K562 (cell line): ENCODE measurements at regions not wholly inside any gene's neighbourhood (a gene's known extent, or its start where the extent isn't known, plus 50 kb on each side); places are given as distances from the start of the nearest gene placed in this dataset.

Source experiments
- ATAC-seq: fragments of 200-7000 bp; cut with Tn5 transposase; 3 replicates; pipeline ENCODE4 v1.9.1; 2020; ENCODE audit warnings: moderate library complexity
- BruUV-seq: library from RNA; stranded (reverse); fragments of 400-500 nt; replicated peaks from 2 replicates; lab custom pipeline; 2021; lab: Mats Ljungman, UMichigan
- CTCF ChIA-PET: fragments of 300-600 bp; formaldehyde crosslinking; extraction: SDS; loops from one replicate; lab custom pipeline; 2021; ENCODE audit warnings: low intra/inter-chr PET ratio; lab: Yijun Ruan, JAX
- POLR2A ChIA-PET: fragments of 300-600, 350-650 bp; sonication (Branson Sonifier 250); formaldehyde crosslinking; extraction: SDS; loops from one replicate; lab custom pipeline; 2021; ENCODE audit warnings: antibody characterized with exemption, inconsistent platforms; lab: Yijun Ruan, JAX
- DNase-seq, 4 experiments: peaks; one replicate each; pipeline versions ENCODE4 v3.0.0 to v3.0.0-alpha.2; 2011 to 2018; ENCODE audit warnings: low spot score in 3 of 4, mixed read lengths in 3 of 4; ENCODE audit errors: extremely low read depth in 1 of 4
- FAIRE-seq: peaks from 2 replicates; lab custom pipeline; 2011; peaks lifted over from hg19 to GRCh38; lab: Jason Lieb, UNC
- H2AFZ ChIP-seq: 2 replicates; pipeline ENCODE4 v1.6.0; 2011; ENCODE audit warnings: low read depth, low read length, control low read depth, inconsistent platforms
- H3K27ac ChIP-seq: fragments of 200-600 bp; 3 replicates; pipeline ENCODE4 v1.8.0; 2011; ENCODE audit warnings: low read depth, mild to moderate bottlenecking, control low read depth, inconsistent platforms, low read length, moderate library complexity, mixed read lengths; ENCODE audit errors: extremely low read depth
- H3K27me3 ChIP-seq, 2 experiments: fragments of 300-600 bp in 1 of 2; 2 replicates in 1 of 2; 3 replicates in 1 of 2; pipeline versions ENCODE4 v1.6.0 to v1.8.0; 2011; ENCODE audit warnings: inconsistent platforms in 2 of 2, low read length in 2 of 2, mild to moderate bottlenecking in 1 of 2, mixed read lengths in 1 of 2, moderate library complexity in 1 of 2; ENCODE audit not compliant: control insufficient read depth in 2 of 2, insufficient read depth in 2 of 2
- H3K36me3 ChIP-seq: fragments of 300-600 bp; 3 replicates; pipeline ENCODE4 v1.8.0; 2011; ENCODE audit warnings: mild to moderate bottlenecking, low read length, inconsistent platforms; ENCODE audit not compliant: control insufficient read depth, insufficient read depth
- H3K4me1 ChIP-seq, 2 experiments: fragments of 200-600 bp in 1 of 2; replicated peaks in 1 of 2; 2 replicates in 1 of 2; 3 replicates in 1 of 2; pipeline versions ENCODE4 v1.5.1 to v1.8.0; 2011; ENCODE audit warnings: inconsistent platforms in 2 of 2, low read length in 2 of 2, mild to moderate bottlenecking in 1 of 2, mixed read lengths in 1 of 2, moderate library complexity in 1 of 2; ENCODE audit not compliant: control insufficient read depth in 2 of 2, insufficient read depth in 2 of 2
- H3K4me2 ChIP-seq: 2 replicates; pipeline ENCODE4 v1.6.1; 2011; ENCODE audit warnings: low read length, control low read depth, inconsistent platforms, mixed read lengths; ENCODE audit not compliant: insufficient read depth
- H3K4me3 ChIP-seq: fragments of 200-600 bp; sonication (generic), shearing (Covaris generic); 2 replicates; pipeline ENCODE4 v1.5.1; 2016; ENCODE audit warnings: control low read depth, inconsistent platforms
- H3K79me2 ChIP-seq: fragments of 200-600 bp; 3 replicates; pipeline ENCODE4 v1.8.0; 2011; ENCODE audit warnings: low read length, inconsistent platforms; ENCODE audit not compliant: control insufficient read depth, insufficient read depth
- H3K9ac ChIP-seq, 2 experiments: 2 replicates each; pipeline versions ENCODE4 v1.6.0 to v1.6.1; 2011; ENCODE audit warnings: low read depth in 2 of 2, low read length in 2 of 2, control low read depth in 1 of 2, inconsistent platforms in 1 of 2, mild to moderate bottlenecking in 1 of 2, mixed read lengths in 1 of 2; ENCODE audit not compliant: insufficient read depth in 1 of 2
- H3K9me1 ChIP-seq: one replicate; pipeline ENCODE4 v1.6.0; 2011; ENCODE audit warnings: inconsistent platforms, mild to moderate bottlenecking, low read length, moderate library complexity; ENCODE audit not compliant: control insufficient read depth, insufficient read depth
- H3K9me3 ChIP-seq: replicated peaks from 2 replicates; pipeline ENCODE4 v1.5.1; 2011; ENCODE audit warnings: low read depth, low read length, inconsistent platforms; ENCODE audit not compliant: control insufficient read depth, insufficient read depth
- H4K20me1 ChIP-seq: replicated peaks from 2 replicates; pipeline ENCODE4 v1.6.1; 2011; ENCODE audit warnings: low read length, inconsistent platforms, mixed read lengths; ENCODE audit not compliant: control insufficient read depth, insufficient read depth
- CBX1 ChIP-seq: sonication (generic); IDR thresholded peaks from 2 replicates; pipeline ENCODE4 v1.6.1; 2016; ENCODE audit warnings: antibody characterized with exemption, low read depth, mild to moderate bottlenecking
- COPS2 ChIP-seq: fragments of 450-650 bp; conservative IDR thresholded peaks from 2 replicates; pipeline ENCODE4 v1.6.1; 2016; ENCODE audit warnings: mild to moderate bottlenecking, moderate library complexity
- CTBP1 ChIP-seq: fragments of 450-650 bp; IDR thresholded peaks from 2 replicates; pipeline ENCODE4 v1.6.1; 2016; ENCODE audit warnings: borderline replicate concordance
- E2F3 ChIP-seq: fragments of 250-450 bp; sonication (Bioruptor Pico); IDR thresholded peaks from 2 replicates; pipeline ENCODE4 v1.4.0; 2020; ENCODE audit warnings: mild to moderate bottlenecking
- ETV1 ChIP-seq: fragments of 450-650 bp; conservative IDR thresholded peaks from 2 replicates; pipeline ENCODE4 v1.6.1; 2016; ENCODE audit warnings: missing genetic modification characterization, control low read depth, low read depth, missing compliant biosample characterization
- ETV6 ChIP-seq, 3 experiments: fragments of 150-350 bp in 1 of 3; sonication (generic) in 1 of 3; formaldehyde crosslinking in 1 of 3; IDR thresholded peaks; 2 replicates each; pipeline versions ENCODE4 v1.6.1 to v1.8.0; 2014 to 2022; ENCODE audit warnings: borderline replicate concordance in 2 of 3, low read depth in 2 of 3, antibody characterized with exemption in 1 of 3, low read length in 1 of 3, mild to moderate bottlenecking in 1 of 3, missing genetic modification reagents in 1 of 3
- MCM5 ChIP-seq: fragments of 450-650 bp; IDR thresholded peaks from 2 replicates; pipeline ENCODE4 v1.6.1; 2016; ENCODE audit warnings: low read depth
- NELFE ChIP-seq: IDR thresholded peaks from 2 replicates; pipeline ENCODE4 v1.6.1; 2011; ENCODE audit warnings: mild to moderate bottlenecking; ENCODE audit not compliant: insufficient read depth, insufficient read length
- PYGO2 ChIP-seq: fragments of 450-650 bp; IDR thresholded peaks from 2 replicates; pipeline ENCODE4 v1.6.1; 2016; ENCODE audit warnings: mild to moderate bottlenecking, missing genetic modification characterization, moderate library complexity, missing compliant biosample characterization
- SMAD2 ChIP-seq: fragments of 150-350 bp; IDR thresholded peaks from 2 replicates; pipeline ENCODE4 v1.6.1; 2014; ENCODE audit warnings: low read depth, mild to moderate bottlenecking, low read length
- SNRNP70 ChIP-seq: fragments of 200-400 bp; formaldehyde crosslinking; optimal IDR thresholded peaks from 2 replicates; pipeline ENCODE3; 2017; ENCODE audit warnings: low read depth, low read length
- ZNF3 ChIP-seq: fragments of 250-450 bp; sonication (Bioruptor Pico); IDR thresholded peaks from 2 replicates; pipeline ENCODE4 v1.5.0; 2021; ENCODE audit warnings: mild to moderate bottlenecking, moderate library complexity
- ZNF696 ChIP-seq: fragments of 250-450 bp; sonication (Bioruptor Pico); conservative IDR thresholded peaks from 2 replicates; pipeline ENCODE4 v1.4.0; 2020; ENCODE audit warnings: mild to moderate bottlenecking, moderate library complexity
- WGBS: fragments of 100-300 bp; shearing (Covaris generic); methylation state at CpG from one replicate; pipeline ENCODE4 v1.1.6; 2016; ENCODE audit warnings: low coverage, mixed read lengths; ENCODE audit not compliant: insufficient coverage; ENCODE audit errors: missing lambda C conversion rate; 5-methylcytosine and 5-hydroxymethylcytosine counted together
- in situ Hi-C: fragments of 300-500 bp; cut with MboI; formaldehyde crosslinking; loops from 4 replicates; pipeline ENCODE4 v1.15.0; 2018; ENCODE audit warnings: inconsistent platforms, mixed read lengths
- intact Hi-C: fragments of 100-400 bp; cut with micrococcal nuclease; formaldehyde crosslinking; loops from 2 replicates; pipeline ENCODE4 v1.14.2; 2022
- TF ChIP-seq, protein P1 (sequence below): fragments of 450-650 bp; IDR thresholded peaks from 2 replicates; pipeline ENCODE4 v1.6.1; 2016; ENCODE audit warnings: antibody characterized with exemption
- TF ChIP-seq, protein P2 (sequence below): fragments of 200-800 bp; sonication (Bioruptor generic); IDR thresholded peaks from 2 replicates; pipeline ENCODE4 v1.6.1; 2016; ENCODE audit warnings: missing genetic modification characterization, missing compliant biosample characterization
- TF ChIP-seq, protein P3 (sequence below): fragments of 450-650 bp; IDR thresholded peaks from 2 replicates; pipeline ENCODE4 v1.7.0; 2016; ENCODE audit warnings: borderline replicate concordance

DNA sequence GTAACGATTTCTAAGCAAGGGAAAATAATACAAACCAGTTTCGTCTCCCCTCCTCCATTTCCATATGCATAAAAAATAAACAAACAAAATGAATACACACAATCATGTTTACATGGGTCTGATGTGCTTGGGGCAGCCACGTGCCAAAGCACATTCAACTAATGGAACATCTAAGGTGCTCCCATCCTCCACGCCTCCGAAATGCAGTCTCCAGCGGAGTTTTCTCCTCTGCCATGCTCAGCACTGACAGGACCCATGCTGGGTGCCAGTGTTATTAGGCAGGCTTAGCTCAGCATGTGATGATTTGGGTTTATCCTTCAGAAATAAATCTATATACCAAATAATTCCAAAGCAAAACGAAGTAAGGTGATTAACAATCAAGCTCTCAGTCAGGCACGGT is 337.3 kb upstream of the ATP10A start:
- CTCF ChIA-PET = no interaction called here
- TF ChIP-seq ETV1 (tag) (no peak), ETV6 (IDR thresholded peaks at IDR 0.05; ENCODE audit: borderline replicate concordance in 1 of 2, low read depth in 2 of 2, low read length in 1 of 2) (no peak), ETV6 (CRISPR knock-in tag; IDR thresholded peaks at IDR 0.05; ENCODE audit: borderline replicate concordance) (no peak), SNRNP70 (no peak), PYGO2 (tag) (no peak), COPS2 (no peak), ZNF3 (no peak), E2F3 (CRISPR knock-in tag) (no peak), NELFE (no peak), CTBP1 (no peak), ZNF696 (CRISPR knock-in tag) (no peak), SMAD2 (no peak), MCM5 (no peak), CBX1 (no peak)
- TF ChIP-seq, protein P1, sequence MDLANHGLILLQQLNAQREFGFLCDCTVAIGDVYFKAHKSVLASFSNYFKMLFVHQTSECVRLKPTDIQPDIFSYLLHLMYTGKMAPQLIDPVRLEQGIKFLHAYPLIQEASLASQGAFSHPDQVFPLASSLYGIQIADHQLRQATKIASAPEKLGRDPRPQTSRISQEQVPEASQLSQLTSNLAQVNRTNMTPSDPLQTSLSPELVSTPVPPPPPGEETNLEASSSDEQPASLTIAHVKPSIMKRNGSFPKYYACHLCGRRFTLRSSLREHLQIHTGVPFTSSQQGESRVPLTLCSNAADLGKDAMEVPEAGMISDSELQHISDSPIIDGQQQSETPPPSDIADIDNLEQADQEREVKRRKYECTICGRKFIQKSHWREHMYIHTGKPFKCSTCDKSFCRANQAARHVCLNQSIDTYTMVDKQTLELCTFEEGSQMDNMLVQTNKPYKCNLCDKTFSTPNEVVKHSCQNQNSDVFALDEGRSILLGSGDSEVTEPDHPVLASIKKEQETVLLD = no peak
- TF ChIP-seq, protein P2, sequence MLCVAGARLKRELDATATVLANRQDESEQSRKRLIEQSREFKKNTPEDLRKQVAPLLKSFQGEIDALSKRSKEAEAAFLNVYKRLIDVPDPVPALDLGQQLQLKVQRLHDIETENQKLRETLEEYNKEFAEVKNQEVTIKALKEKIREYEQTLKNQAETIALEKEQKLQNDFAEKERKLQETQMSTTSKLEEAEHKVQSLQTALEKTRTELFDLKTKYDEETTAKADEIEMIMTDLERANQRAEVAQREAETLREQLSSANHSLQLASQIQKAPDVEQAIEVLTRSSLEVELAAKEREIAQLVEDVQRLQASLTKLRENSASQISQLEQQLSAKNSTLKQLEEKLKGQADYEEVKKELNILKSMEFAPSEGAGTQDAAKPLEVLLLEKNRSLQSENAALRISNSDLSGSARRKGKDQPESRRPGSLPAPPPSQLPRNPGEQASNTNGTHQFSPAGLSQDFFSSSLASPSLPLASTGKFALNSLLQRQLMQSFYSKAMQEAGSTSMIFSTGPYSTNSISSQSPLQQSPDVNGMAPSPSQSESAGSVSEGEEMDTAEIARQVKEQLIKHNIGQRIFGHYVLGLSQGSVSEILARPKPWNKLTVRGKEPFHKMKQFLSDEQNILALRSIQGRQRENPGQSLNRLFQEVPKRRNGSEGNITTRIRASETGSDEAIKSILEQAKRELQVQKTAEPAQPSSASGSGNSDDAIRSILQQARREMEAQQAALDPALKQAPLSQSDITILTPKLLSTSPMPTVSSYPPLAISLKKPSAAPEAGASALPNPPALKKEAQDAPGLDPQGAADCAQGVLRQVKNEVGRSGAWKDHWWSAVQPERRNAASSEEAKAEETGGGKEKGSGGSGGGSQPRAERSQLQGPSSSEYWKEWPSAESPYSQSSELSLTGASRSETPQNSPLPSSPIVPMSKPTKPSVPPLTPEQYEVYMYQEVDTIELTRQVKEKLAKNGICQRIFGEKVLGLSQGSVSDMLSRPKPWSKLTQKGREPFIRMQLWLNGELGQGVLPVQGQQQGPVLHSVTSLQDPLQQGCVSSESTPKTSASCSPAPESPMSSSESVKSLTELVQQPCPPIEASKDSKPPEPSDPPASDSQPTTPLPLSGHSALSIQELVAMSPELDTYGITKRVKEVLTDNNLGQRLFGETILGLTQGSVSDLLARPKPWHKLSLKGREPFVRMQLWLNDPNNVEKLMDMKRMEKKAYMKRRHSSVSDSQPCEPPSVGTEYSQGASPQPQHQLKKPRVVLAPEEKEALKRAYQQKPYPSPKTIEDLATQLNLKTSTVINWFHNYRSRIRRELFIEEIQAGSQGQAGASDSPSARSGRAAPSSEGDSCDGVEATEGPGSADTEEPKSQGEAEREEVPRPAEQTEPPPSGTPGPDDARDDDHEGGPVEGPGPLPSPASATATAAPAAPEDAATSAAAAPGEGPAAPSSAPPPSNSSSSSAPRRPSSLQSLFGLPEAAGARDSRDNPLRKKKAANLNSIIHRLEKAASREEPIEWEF (CRISPR knock-in tag) = no peak
- TF ChIP-seq, protein P3, sequence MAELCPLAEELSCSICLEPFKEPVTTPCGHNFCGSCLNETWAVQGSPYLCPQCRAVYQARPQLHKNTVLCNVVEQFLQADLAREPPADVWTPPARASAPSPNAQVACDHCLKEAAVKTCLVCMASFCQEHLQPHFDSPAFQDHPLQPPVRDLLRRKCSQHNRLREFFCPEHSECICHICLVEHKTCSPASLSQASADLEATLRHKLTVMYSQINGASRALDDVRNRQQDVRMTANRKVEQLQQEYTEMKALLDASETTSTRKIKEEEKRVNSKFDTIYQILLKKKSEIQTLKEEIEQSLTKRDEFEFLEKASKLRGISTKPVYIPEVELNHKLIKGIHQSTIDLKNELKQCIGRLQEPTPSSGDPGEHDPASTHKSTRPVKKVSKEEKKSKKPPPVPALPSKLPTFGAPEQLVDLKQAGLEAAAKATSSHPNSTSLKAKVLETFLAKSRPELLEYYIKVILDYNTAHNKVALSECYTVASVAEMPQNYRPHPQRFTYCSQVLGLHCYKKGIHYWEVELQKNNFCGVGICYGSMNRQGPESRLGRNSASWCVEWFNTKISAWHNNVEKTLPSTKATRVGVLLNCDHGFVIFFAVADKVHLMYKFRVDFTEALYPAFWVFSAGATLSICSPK = no peak

More for the DNA sequence above, 337.3 kb upstream of the ATP10A start:
- no peak for ATAC-seq
- H4K20me1 ChIP-seq = no peaks in the 10 kb centered on the region
- H3K79me2 ChIP-seq = no peaks in the 10 kb centered on the region
- in situ Hi-C loops = no loop called here
- BruUV-seq = no TSS peak
- FAIRE-seq = no peak
- no peak overlapping the region for H3K9ac ChIP-seq
- no peaks in the 10 kb centered on the region for H3K9me1 ChIP-seq
- H3K27me3 ChIP-seq = no peaks in the 10 kb centered on the region; a peak in 1 of 5 replicates
- WGBS = 0% methylated on average over 8 of the region's 8 CpGs
- H3K9me3 ChIP-seq = no peaks in the 10 kb centered on the region
- intact Hi-C loops = no loop called here
- H3K4me3 ChIP-seq = no peak overlapping the region
- no peak for DNase-seq
- no peaks in the 10 kb centered on the region for H3K36me3 ChIP-seq
- no peak overlapping the region for H2AFZ ChIP-seq
- H3K27ac ChIP-seq = no peak overlapping the region
- no peaks in the 10 kb centered on the region for H3K4me1 ChIP-seq
- POLR2A ChIA-PET = interaction anchor here (0.6 kb wide), 1 partner anchor 721 kb away, joined by 3 read pairs; no protein-coding TSS in a partner anchor
- no peak overlapping the region for H3K4me2 ChIP-seq
